ENCODE measurements at regions not wholly inside any gene's neighbourhood (a gene's known extent, or its start where the extent isn't known, plus 50 kb on each side); places are given as distances from the start of the nearest gene placed in this dataset.

DNA sequence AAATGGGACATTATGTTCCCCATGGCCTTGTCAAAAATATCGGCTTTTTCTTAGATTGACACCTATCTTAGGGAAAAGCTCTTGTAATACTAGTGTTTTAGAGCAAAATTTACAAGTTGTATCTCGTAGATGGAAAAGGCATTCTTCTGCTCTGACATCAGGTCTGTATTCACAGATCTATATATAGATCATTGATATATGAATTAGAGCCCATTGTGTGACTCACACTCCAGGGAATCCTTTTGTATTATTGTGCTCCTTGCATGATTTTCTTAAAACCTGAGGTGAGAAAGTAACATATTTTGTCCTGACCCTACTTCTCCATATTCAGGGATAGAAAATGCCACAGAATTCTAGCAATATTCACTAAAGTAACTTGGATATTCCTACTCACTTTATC is 1160.8 kb upstream of the B3GALT2 start:
- TF ChIP-seq CTCF (IDR thresholded peaks at IDR 0.05) (no peak), POLR2A (IDR thresholded peaks at IDR 0.05) (no peak)
